Fibroblast of lung (primary cell): ENCODE measurements at regions not wholly inside any gene's neighbourhood (a gene's known extent, or its start where the extent isn't known, plus 50 kb on each side); places are given as distances from the start of the nearest gene placed in this dataset.

Source experiments
- EZH2 ChIP-seq: IDR thresholded peaks from 2 replicates; pipeline ENCODE4 v1.5.1; 2012; ENCODE audit warnings: low read length, control low read depth, mild to moderate bottlenecking; ENCODE audit errors: missing control alignments
- TF ChIP-seq, protein P1 (sequence below), 2 donors: IDR thresholded peaks in 1 of 2; conservative IDR thresholded peaks in 1 of 2; 1 replicate in 1 of 2; 2 replicates in 1 of 2; pipeline ENCODE4 v1.5.1; 2011 to 2012; ENCODE audit warnings: low read length in 2 of 2, control low read depth in 1 of 2, inconsistent platforms in 1 of 2, low read depth in 1 of 2, mild to moderate bottlenecking in 1 of 2

GRCh38 chr22:49580024-49580423, 247.6 kb downstream of the BRD1 start:
- TF ChIP-seq, protein P1, sequence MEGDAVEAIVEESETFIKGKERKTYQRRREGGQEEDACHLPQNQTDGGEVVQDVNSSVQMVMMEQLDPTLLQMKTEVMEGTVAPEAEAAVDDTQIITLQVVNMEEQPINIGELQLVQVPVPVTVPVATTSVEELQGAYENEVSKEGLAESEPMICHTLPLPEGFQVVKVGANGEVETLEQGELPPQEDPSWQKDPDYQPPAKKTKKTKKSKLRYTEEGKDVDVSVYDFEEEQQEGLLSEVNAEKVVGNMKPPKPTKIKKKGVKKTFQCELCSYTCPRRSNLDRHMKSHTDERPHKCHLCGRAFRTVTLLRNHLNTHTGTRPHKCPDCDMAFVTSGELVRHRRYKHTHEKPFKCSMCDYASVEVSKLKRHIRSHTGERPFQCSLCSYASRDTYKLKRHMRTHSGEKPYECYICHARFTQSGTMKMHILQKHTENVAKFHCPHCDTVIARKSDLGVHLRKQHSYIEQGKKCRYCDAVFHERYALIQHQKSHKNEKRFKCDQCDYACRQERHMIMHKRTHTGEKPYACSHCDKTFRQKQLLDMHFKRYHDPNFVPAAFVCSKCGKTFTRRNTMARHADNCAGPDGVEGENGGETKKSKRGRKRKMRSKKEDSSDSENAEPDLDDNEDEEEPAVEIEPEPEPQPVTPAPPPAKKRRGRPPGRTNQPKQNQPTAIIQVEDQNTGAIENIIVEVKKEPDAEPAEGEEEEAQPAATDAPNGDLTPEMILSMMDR (conservative IDR thresholded peaks at IDR 0.05 in 1 of 2, IDR thresholded peaks at IDR 0.05 in 1 of 2; ENCODE audit: low read depth in 1 of 2, low read length in 2 of 2), result no peak
- no peak for TF ChIP-seq EZH2
